Spinal cord (tissue), 9 donors: ENCODE measurements at regions not wholly inside any gene's neighbourhood (a gene's known extent, or its start where the extent isn't known, plus 50 kb on each side); places are given as distances from the start of the nearest gene placed in this dataset.

Source experiments
- DNase-seq, 6 donors: peaks; one replicate each; pipeline versions ENCODE4 v3.0.0 to v3.0.0-alpha.2; 2013 to 2015; ENCODE audit warnings: low spot score in 6 of 6, low read depth in 4 of 6
- H3K27ac ChIP-seq: one replicate; pipeline ENCODE4 v1.5.1; 2013; ENCODE audit warnings: low read depth, low read length, control low read depth
- H3K27me3 ChIP-seq: one replicate; pipeline ENCODE4 v1.6.1; 2013; ENCODE audit warnings: low read length; ENCODE audit not compliant: control insufficient read depth, insufficient read depth
- H3K36me3 ChIP-seq: one replicate; pipeline ENCODE4 v1.6.1; 2013; ENCODE audit warnings: low read length; ENCODE audit not compliant: control insufficient read depth, insufficient read depth
- H3K4me1 ChIP-seq: one replicate; pipeline ENCODE4 v1.6.1; 2013; ENCODE audit warnings: low read length; ENCODE audit not compliant: control insufficient read depth, insufficient read depth
- H3K4me3 ChIP-seq: one replicate; pipeline ENCODE4 v1.5.1; 2013; ENCODE audit warnings: low read depth, low read length, control low read depth
- H3K9me3 ChIP-seq: one replicate; pipeline ENCODE4 v1.6.1; 2013; ENCODE audit warnings: low read length; ENCODE audit not compliant: control insufficient read depth, insufficient read depth
- WGBS: methylation state at CpG from one replicate; pipeline ENCODE4 v1.1.5; 2013; ENCODE audit warnings: missing lambda C conversion rate; ENCODE audit not compliant: insufficient coverage; 5-methylcytosine and 5-hydroxymethylcytosine counted together
- donor health status: healthy.

DNA sequence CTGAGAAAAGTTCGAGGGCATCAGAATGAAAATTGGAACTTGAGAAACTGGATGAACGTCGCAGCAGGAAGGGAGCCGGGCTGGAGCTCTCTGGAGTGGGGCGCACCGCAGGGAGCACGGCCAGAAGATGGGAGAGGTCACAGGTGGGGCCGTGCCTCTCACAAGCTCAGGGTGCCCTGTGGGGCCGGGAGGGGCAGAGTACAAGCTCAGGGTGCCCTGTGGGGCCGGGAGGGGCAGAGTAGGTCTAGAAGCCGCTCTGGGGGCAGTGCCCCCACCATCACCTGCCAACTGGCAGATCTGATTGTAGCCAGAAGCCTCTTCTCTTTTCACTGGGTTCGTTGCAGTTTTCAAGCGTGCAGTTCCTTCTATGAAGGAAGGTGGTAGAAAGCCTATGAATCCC is 61.1 kb upstream of the SNX9 start:
- H3K27ac ChIP-seq, result no peak overlapping the region
- WGBS, result 88% methylated on average over 7 of the region's 13 CpGs
- H3K4me3 ChIP-seq, result no peak overlapping the region
- no peaks in the 10 kb centered on the region for H3K36me3 ChIP-seq
- no peaks in the 10 kb centered on the region for H3K9me3 ChIP-seq
- H3K4me1 ChIP-seq, result peaks cover 23% of the 10 kb centered on the region
- H3K27me3 ChIP-seq, result no peaks in the 10 kb centered on the region
- no peak for DNase-seq

GRCh38 chr6:157762636-157763035 is 60.4 kb upstream of the SNX9 start:
- DNase-seq, result no peak
- no peaks in the 10 kb centered on the region for H3K36me3 ChIP-seq
- no peak overlapping the region for H3K4me3 ChIP-seq
- no peaks in the 10 kb centered on the region for H3K27me3 ChIP-seq
- H3K9me3 ChIP-seq, result no peaks in the 10 kb centered on the region
- H3K4me1 ChIP-seq, result peaks cover 20% of the 10 kb centered on the region
- WGBS, result 30% methylated on average over 3 of the region's 7 CpGs
- no peak overlapping the region for H3K27ac ChIP-seq

- WGBS, result 83% methylated on average over 11 of the region's 13 CpGs
- Histone ChIP-seq H3K27me3 (no peaks in the 10 kb centered on the region), H3K36me3 (no peaks in the 10 kb centered on the region), H3K9me3 (no peaks in the 10 kb centered on the region), H3K4me1 (peaks cover 20% of the 10 kb centered on the region), H3K27ac (peak overlapping the region; percentile 25), H3K4me3 (no peak overlapping the region)
- peak in 1 of 6 donors; percentile 16 for DNase-seq
Measured at GRCh38 chr6:157763129-157763903, 59.7 kb upstream of the SNX9 start.

- Histone ChIP-seq H3K4me3 (no peak overlapping the region), H3K4me1 (peaks cover 20% of the 10 kb centered on the region), H3K36me3 (no peaks in the 10 kb centered on the region), H3K27ac (peak overlapping the region; percentile 12), H3K9me3 (no peaks in the 10 kb centered on the region), H3K27me3 (no peaks in the 10 kb centered on the region)
- peak in 1 of 6 donors; percentile 57 for DNase-seq
- 71% methylated on average over 1 of the region's 3 CpGs for WGBS
Measured at GRCh38 chr6:157763904-157764177, 59.2 kb upstream of the SNX9 start.

- Histone ChIP-seq H3K9me3 (no peaks in the 10 kb centered on the region), H3K27me3 (no peaks in the 10 kb centered on the region), H3K4me1 (peaks cover 20% of the 10 kb centered on the region), H3K4me3 (no peak overlapping the region), H3K27ac (peak overlapping the region; percentile 12), H3K36me3 (no peaks in the 10 kb centered on the region)
- DNase-seq, result peak in 3 of 6 donors; percentile 22 to 83 (median 57)
- WGBS, result 58% methylated on average over 4 of the region's 14 CpGs
Measured at GRCh38 chr6:157764178-157765068, 58.6 kb upstream of the SNX9 start.

DNA sequence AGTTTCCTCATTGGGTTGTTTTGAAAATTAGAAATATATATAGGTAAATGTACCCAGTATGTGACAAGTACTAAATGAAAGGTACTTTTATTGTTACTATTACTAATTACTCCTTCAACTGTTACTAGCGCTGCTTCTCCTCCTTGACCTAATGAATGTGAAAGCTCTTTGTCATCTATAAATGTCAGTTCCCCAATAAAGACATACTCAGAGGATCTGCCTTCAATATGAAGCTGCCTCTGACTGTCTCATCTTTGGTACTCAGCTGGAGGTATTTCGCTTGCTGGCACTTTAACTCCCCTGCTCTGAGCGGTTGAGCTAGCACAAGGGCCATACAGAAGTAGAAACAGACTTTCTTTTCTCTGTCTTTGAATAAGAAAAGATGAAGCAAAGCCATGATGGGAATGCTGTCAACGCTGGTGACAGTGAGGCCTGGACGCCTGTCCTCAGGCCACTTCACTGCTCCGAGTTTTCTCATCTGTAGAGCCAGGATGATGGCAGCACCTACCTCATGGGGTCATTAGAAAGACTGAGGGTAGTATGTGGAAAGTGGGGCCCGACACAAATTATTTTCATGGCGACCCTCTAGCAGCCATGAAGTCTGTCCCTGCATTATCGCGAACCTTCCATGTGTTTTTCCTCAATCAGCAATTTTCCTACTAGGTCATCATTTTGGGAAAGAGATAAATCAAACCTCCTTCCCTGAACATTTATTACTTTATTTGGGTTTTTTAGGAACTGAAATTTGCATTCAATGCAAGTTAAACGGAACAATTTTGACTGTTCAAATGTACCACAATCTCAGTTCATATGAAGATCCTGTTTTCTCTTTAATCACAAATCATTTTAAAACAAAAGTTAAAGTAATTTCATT is 55.9 kb upstream of the SNX9 start:
- H3K27me3 ChIP-seq, result no peaks in the 10 kb centered on the region
- no peaks in the 10 kb centered on the region for H3K9me3 ChIP-seq
- H3K27ac ChIP-seq, result no peak overlapping the region
- no peak overlapping the region for H3K4me3 ChIP-seq
- no peaks in the 10 kb centered on the region for H3K36me3 ChIP-seq
- peaks cover 11% of the 10 kb centered on the region for H3K4me1 ChIP-seq
- WGBS, result 94% methylated on average over 5 of the region's 11 CpGs
- DNase-seq, result no peak

GRCh38 chr6:157767775-157768156 is 55.3 kb upstream of the SNX9 start:
- H3K4me3 ChIP-seq, result no peak overlapping the region
- WGBS, result 94% methylated on average over 2 of the region's 3 CpGs
- H3K36me3 ChIP-seq, result no peaks in the 10 kb centered on the region
- H3K4me1 ChIP-seq, result peaks cover 11% of the 10 kb centered on the region
- H3K27ac ChIP-seq, result no peak overlapping the region
- H3K27me3 ChIP-seq, result no peaks in the 10 kb centered on the region
- no peaks in the 10 kb centered on the region for H3K9me3 ChIP-seq
- DNase-seq, result no peak

GRCh38 chr6:157768304-157768703 is 54.7 kb upstream of the SNX9 start:
- H3K27me3 ChIP-seq, result no peaks in the 10 kb centered on the region
- no peaks in the 10 kb centered on the region for H3K36me3 ChIP-seq
- H3K27ac ChIP-seq, result no peak overlapping the region
- 67% methylated on average over 2 of the region's 6 CpGs for WGBS
- H3K4me3 ChIP-seq, result no peak overlapping the region
- DNase-seq, result no peak
- H3K4me1 ChIP-seq, result peaks cover 6% of the 10 kb centered on the region
- no peaks in the 10 kb centered on the region for H3K9me3 ChIP-seq

GRCh38 chr6:157768863-157769551 is 54.0 kb upstream of the SNX9 start:
- no peak overlapping the region for H3K4me3 ChIP-seq
- H3K27me3 ChIP-seq, result no peaks in the 10 kb centered on the region
- DNase-seq, result no peak
- no peaks in the 10 kb centered on the region for H3K36me3 ChIP-seq
- 87% methylated on average over 9 of the region's 13 CpGs for WGBS
- no peak overlapping the region for H3K27ac ChIP-seq
- no peaks in the 10 kb centered on the region for H3K9me3 ChIP-seq
- H3K4me1 ChIP-seq, result peaks cover 3% of the 10 kb centered on the region
